PFSK-1 (cell line): ENCODE measurements at regions not wholly inside any gene's neighbourhood (a gene's known extent, or its start where the extent isn't known, plus 50 kb on each side); places are given as distances from the start of the nearest gene placed in this dataset.

Experiments used
- FOXP2 ChIP-seq: optimal IDR thresholded peaks from 2 replicates; pipeline ENCODE3; 2011; ENCODE audit warnings: borderline replicate concordance, control low read depth, inconsistent platforms; ENCODE audit not compliant: insufficient read depth; ENCODE audit errors: extremely low read length, extremely low read depth
- POLR2AphosphoS5 ChIP-seq: IDR thresholded peaks from 2 replicates; pipeline ENCODE4 v1.6.1; 2012; ENCODE audit warnings: low read depth, mild to moderate bottlenecking, control low read depth, low read length, moderate library complexity
- REST ChIP-seq, 2 experiments: IDR thresholded peaks; 2 replicates each; pipeline versions ENCODE4 v1.6.1 to v1.8.0; 2011 to 2012; ENCODE audit warnings: low read depth in 2 of 2, low read length in 2 of 2, control low read depth in 1 of 2, inconsistent platforms in 1 of 2, mild to moderate bottlenecking in 1 of 2, moderate library complexity in 1 of 2; ENCODE audit not compliant: insufficient read depth in 1 of 2
- SIN3A ChIP-seq: IDR thresholded peaks from 2 replicates; pipeline ENCODE4 v1.6.1; 2012; ENCODE audit warnings: mild to moderate bottlenecking, low read length, moderate library complexity, borderline replicate concordance; ENCODE audit not compliant: insufficient read depth
- TAF1 ChIP-seq: IDR thresholded peaks from 2 replicates; pipeline ENCODE4 v1.6.1; 2012; ENCODE audit warnings: low read length, control low read depth, borderline replicate concordance; ENCODE audit not compliant: insufficient read depth

- TF ChIP-seq TAF1 (no peak), REST (IDR thresholded peaks at IDR 0.05; ENCODE audit: insufficient read depth in 1 of 2, low read depth in 2 of 2, low read length in 2 of 2) (no peak), SIN3A (no peak), POLR2AphosphoS5 (no peak), FOXP2 (no peak)
Measured at GRCh38 chr17:33396818-33397217, 103.7 kb upstream of the ASIC2 start.
